Head of caudate nucleus (tissue), 42 donors: ENCODE measurements at regions not wholly inside any gene's neighbourhood (a gene's known extent, or its start where the extent isn't known, plus 50 kb on each side); places are given as distances from the start of the nearest gene placed in this dataset.
"Not testable (repeated sequence)": the region's sequence is repeated elsewhere in the genome, so short reads cannot be mapped to it uniquely, and the experiment has no call there.

ENCODE experiments used
- DNase-seq, 42 donors: peaks; one replicate each; pipeline versions ENCODE4 v3.0.0 to v3.0.0-alpha.2; 2020 to 2021; ENCODE audit warnings: mixed read lengths in 7 of 42
- intact Hi-C: fragments of 100-400 bp; cut with DNase I; formaldehyde crosslinking; loops from one replicate; pipeline ENCODE4 v1.15.0; 2022

GRCh38 chr3:15896500-15896899 lies 98.7 kb upstream of the ANKRD28 start:
- no peak for DNase-seq
- intact Hi-C loops: no loop called here

- DNase-seq: peak in 2 of 42 donors; percentile 17 to 42
- intact Hi-C loops: no loop called here
Observed at GRCh38 chr3:15899388-15899787, 101.6 kb upstream of the ANKRD28 start.

- DNase-seq: peak in 4 of 42 donors; percentile 23 to 49 (median 33)
- intact Hi-C loops: no loop called here
Observed at GRCh38 chr3:15903164-15903563, 105.4 kb upstream of the ANKRD28 start.

GRCh38 chr3:15903759-15904720 lies 106.3 kb upstream of the ANKRD28 start:
- peak in 1 of 42 donors; percentile 10 for DNase-seq
- intact Hi-C loops: no loop called here

- no peak for DNase-seq
- intact Hi-C loops: no loop called here
Observed at GRCh38 chr3:15905041-15905440, 107.3 kb upstream of the ANKRD28 start.

- intact Hi-C loops, DNase-seq: not testable (repeated sequence)
Observed at GRCh38 chr3:15907403-15907802, 109.6 kb upstream of the ANKRD28 start.

- DNase-seq: no peak
- intact Hi-C loops: no loop called here
Observed at GRCh38 chr3:15918988-15919387, 121.2 kb upstream of the ANKRD28 start.

- intact Hi-C loops: no loop called here
- DNase-seq: no peak
Observed at GRCh38 chr3:15919971-15920370, 122.2 kb upstream of the ANKRD28 start.

- DNase-seq: no peak
- intact Hi-C loops: no loop called here
Observed at GRCh38 chr3:15923640-15924405, 126.0 kb upstream of the ANKRD28 start.

- intact Hi-C loops: no loop called here
Observed at GRCh38 chr3:15924914-15925313, 127.1 kb upstream of the ANKRD28 start.

GRCh38 chr3:15926871-15927270 lies 129.1 kb upstream of the ANKRD28 start:
- intact Hi-C loops: no loop called here

More at GRCh38 chr3:15924914-15925313, 127.1 kb upstream of the ANKRD28 start:
- DNase-seq: no peak

GRCh38 chr3:15927969-15928368 lies 130.2 kb upstream of the ANKRD28 start:
- intact Hi-C loops: no loop called here
- no peak for DNase-seq

More at GRCh38 chr3:15926871-15927270, 129.1 kb upstream of the ANKRD28 start:
- DNase-seq: no peak

GRCh38 chr3:15929944-15930571 lies 132.3 kb upstream of the ANKRD28 start:
- intact Hi-C loops: no loop called here
- no peak for DNase-seq

GRCh38 chr3:15932348-15933300 lies 134.8 kb upstream of the ANKRD28 start:
- intact Hi-C loops: no loop called here
- peak in 31 of 42 donors; percentile 7 to 78 (median 40) for DNase-seq

- intact Hi-C loops: no loop called here
- peak in 39 of 42 donors; percentile 5 to 85 (median 53) for DNase-seq
Observed at GRCh38 chr3:15933439-15934139, 135.8 kb upstream of the ANKRD28 start.

GRCh38 chr3:15934389-15935195 lies 136.8 kb upstream of the ANKRD28 start:
- intact Hi-C loops: no loop called here
- peak in 1 of 42 donors; percentile 3 for DNase-seq

- intact Hi-C loops: no loop called here
Observed at GRCh38 chr3:15936312-15936711, 138.5 kb upstream of the ANKRD28 start.

More at GRCh38 chr3:15936312-15936711, 138.5 kb upstream of the ANKRD28 start:
- peak in 29 of 42 donors; percentile 6 to 74 (median 42) for DNase-seq
